HCT116 (cell line): ENCODE measurements at regions not wholly inside any gene's neighbourhood (a gene's known extent, or its start where the extent isn't known, plus 50 kb on each side); places are given as distances from the start of the nearest gene placed in this dataset.

Experiments
- ATAC-seq: fragments of 200-7000 bp; cut with Tn5 transposase; 2 replicates; pipeline ENCODE4 v1.9.1; 2020; ENCODE audit warnings: mild to moderate bottlenecking, moderate library complexity
- BruUV-seq: library from RNA; stranded (reverse); fragments of 400-500 nt; replicated peaks from 2 replicates; lab custom pipeline; 2021; lab: Mats Ljungman, UMichigan
- CTCF ChIA-PET: fragments of 300-600 bp; sonication (Branson Sonifier 250); formaldehyde crosslinking; loops from one replicate; lab custom pipeline; 2021; ENCODE audit warnings: antibody characterized with exemption; lab: Charles Lee
- POLR2A ChIA-PET: fragments of 300-600, 350-600 bp; sonication (Branson Sonifier 250); formaldehyde crosslinking; loops from one replicate; lab custom pipeline; 2021; ENCODE audit warnings: antibody characterized with exemption; lab: Charles Lee
- RAD21 ChIA-PET, 2 experiments: fragments of 300-600 bp; sonication (Branson Sonifier 250); formaldehyde crosslinking; loops; one replicate each; lab custom pipeline; 2023; ENCODE audit warnings: low total read pairs in 2 of 2; ENCODE audit not compliant: uncharacterized antibody in 2 of 2, unreplicated experiment in 2 of 2, low non-redundant PET in 1 of 2; lab: Charles Lee
- DNase-seq: peaks from one replicate; pipeline ENCODE4 v3.0.0-alpha.2; 2010; ENCODE audit warnings: low read depth, low spot score
- H2AFZ ChIP-seq: fragments of 200-600 bp; shearing (Covaris generic), sonication (generic); 2 replicates; pipeline ENCODE4 v1.6.1; 2017; ENCODE audit warnings: low read depth, mixed run types, mixed read lengths, antibody characterized with exemption, low read length; ENCODE audit not compliant: poor library complexity, severe bottlenecking
- H3K27ac ChIP-seq: 2 replicates; pipeline ENCODE4 v1.5.1; 2012; ENCODE audit warnings: low read depth, low read length
- H3K27me3 ChIP-seq: fragments of 200-600 bp; sonication (generic); 2 replicates; pipeline ENCODE4 v1.6.1; 2016; ENCODE audit warnings: mixed run types, low read length, mixed read lengths; ENCODE audit not compliant: insufficient read depth
- H3K36me3 ChIP-seq, 2 experiments: fragments of 200-500 bp in 1 of 2; fragments of 200-600 bp in 1 of 2; sonication (Bioruptor generic) in 1 of 2; sonication (generic) in 1 of 2; 2 replicates each; pipeline versions ENCODE4 v1.5.1 to v1.6.1; 2014 to 2016; ENCODE audit warnings: low read length in 2 of 2, inconsistent platforms in 1 of 2, mixed read lengths in 1 of 2, mixed run types in 1 of 2; ENCODE audit not compliant: insufficient read depth in 2 of 2, control insufficient read depth in 1 of 2
- H3K4me1 ChIP-seq, 2 experiments: fragments of 200-600 bp in 1 of 2; sonication (generic) in 1 of 2; 2 replicates each; pipeline versions ENCODE4 v1.5.1 to v1.6.1; 2012 to 2017; ENCODE audit warnings: low read length in 2 of 2, inconsistent platforms in 1 of 2, mild to moderate bottlenecking in 1 of 2, mixed read lengths in 1 of 2, mixed run types in 1 of 2, moderate library complexity in 1 of 2; ENCODE audit not compliant: insufficient read depth in 2 of 2, control insufficient read depth in 1 of 2
- H3K4me2 ChIP-seq: fragments of 200-600 bp; sonication (generic); 2 replicates; pipeline ENCODE4 v1.6.1; 2017; ENCODE audit warnings: mixed run types, low read length, mixed read lengths
- H3K4me3 ChIP-seq, 2 experiments: fragments of 200-600 bp in 1 of 2; sonication (generic) in 1 of 2; replicated peaks in 1 of 2; 2 replicates each; pipeline ENCODE4 v1.5.1; 2011 to 2016; ENCODE audit warnings: low read length in 2 of 2, control low read depth in 1 of 2, low read depth in 1 of 2, mild to moderate bottlenecking in 1 of 2, mixed read lengths in 1 of 2, mixed run types in 1 of 2
- H3K79me2 ChIP-seq: fragments of 200-600 bp; sonication (generic); 2 replicates; pipeline ENCODE4 v1.6.1; 2017; ENCODE audit warnings: mild to moderate bottlenecking, mixed run types, low read length, moderate library complexity, mixed read lengths; ENCODE audit not compliant: insufficient read depth
- H3K9ac ChIP-seq: fragments of 200-600 bp; sonication (generic); 2 replicates; pipeline ENCODE4 v1.6.1; 2016; ENCODE audit warnings: low read length, mixed read lengths
- H3K9me2 ChIP-seq: fragments of 200-600 bp; sonication (generic), shearing (Covaris generic); 2 replicates; pipeline ENCODE4 v1.6.1; 2017; ENCODE audit warnings: mixed run types, mild to moderate bottlenecking, moderate library complexity; ENCODE audit not compliant: insufficient read depth
- H3K9me3 ChIP-seq, 2 experiments: fragments of 200-500 bp in 1 of 2; fragments of 200-600 bp in 1 of 2; sonication (Bioruptor generic) in 1 of 2; sonication (generic) in 1 of 2; 2 replicates each; pipeline ENCODE4 v1.6.1; 2014 to 2017; ENCODE audit warnings: low read length in 2 of 2, mixed read lengths in 2 of 2, inconsistent platforms in 1 of 2, low read depth in 1 of 2, mild to moderate bottlenecking in 1 of 2, mixed run types in 1 of 2, moderate library complexity in 1 of 2; ENCODE audit not compliant: control insufficient read depth in 1 of 2, insufficient read depth in 1 of 2
- H4K20me1 ChIP-seq: fragments of 200-600 bp; sonication (generic), shearing (Covaris generic); 2 replicates; pipeline ENCODE4 v1.6.1; 2017; ENCODE audit warnings: mixed run types, mild to moderate bottlenecking, moderate library complexity; ENCODE audit not compliant: insufficient read depth
- EGR1 ChIP-seq: IDR thresholded peaks from 2 replicates; pipeline ENCODE4 v1.6.1; 2012; ENCODE audit warnings: low read depth
- ELF1 ChIP-seq: IDR thresholded peaks from 2 replicates; pipeline ENCODE4 v1.6.1; 2012; ENCODE audit warnings: low read depth, borderline replicate concordance
- EZH2 ChIP-seq: fragments of 200-600 bp; sonication (generic); IDR thresholded peaks from 2 replicates; pipeline ENCODE4 v1.6.1; 2017; ENCODE audit warnings: antibody characterized with exemption, mixed run types
- JUND ChIP-seq: IDR thresholded peaks from 2 replicates; pipeline ENCODE4 v1.6.1; 2012
- RAD21 ChIP-seq: IDR thresholded peaks from 2 replicates; pipeline ENCODE4 v1.6.1; 2012; ENCODE audit warnings: low read depth, mild to moderate bottlenecking
- SP1 ChIP-seq: IDR thresholded peaks from 2 replicates; pipeline ENCODE4 v1.6.1; 2012; ENCODE audit warnings: low read depth
- YY1 ChIP-seq: IDR thresholded peaks from 2 replicates; pipeline ENCODE4 v1.6.1; 2011; ENCODE audit warnings: low read length, low read depth, moderate library complexity, mild to moderate bottlenecking; ENCODE audit not compliant: insufficient replicate concordance; ENCODE audit errors: extremely low read depth
- intact Hi-C: fragments of 100-400 bp; cut with micrococcal nuclease; formaldehyde crosslinking; loops from 2 replicates; pipeline ENCODE4 v1.10.0; 2022
- TF ChIP-seq, protein P1 (sequence below): IDR thresholded peaks from 2 replicates; pipeline ENCODE4 v1.6.1; 2012

DNA sequence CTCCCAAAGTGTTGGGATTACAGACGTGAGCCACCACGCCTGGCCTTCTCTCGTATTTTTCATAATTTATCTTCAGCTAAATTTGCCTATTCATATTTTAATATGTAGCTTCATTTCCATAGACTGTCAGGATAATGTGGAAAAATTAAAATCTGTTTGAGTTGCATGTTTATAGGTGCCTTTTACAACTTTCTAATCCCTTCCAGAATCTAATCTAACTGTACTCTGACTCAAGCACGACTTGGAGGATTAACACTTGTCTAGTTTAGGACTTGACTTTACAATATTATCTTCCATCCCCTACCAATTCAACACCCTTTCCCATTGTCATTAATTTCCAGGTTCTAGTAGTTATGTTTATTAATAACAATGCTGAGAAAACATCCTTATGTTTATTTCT lies 1761.5 kb downstream of the MAT2B start:
- no TSS peak for BruUV-seq
- H3K9me3 ChIP-seq = peaks cover 8 to 11% of the 10 kb centered on the region in 2 experiments; a peak in 2 of 4 replicates
- no peaks in the 10 kb centered on the region for H3K27me3 ChIP-seq
- TF ChIP-seq, protein P1, sequence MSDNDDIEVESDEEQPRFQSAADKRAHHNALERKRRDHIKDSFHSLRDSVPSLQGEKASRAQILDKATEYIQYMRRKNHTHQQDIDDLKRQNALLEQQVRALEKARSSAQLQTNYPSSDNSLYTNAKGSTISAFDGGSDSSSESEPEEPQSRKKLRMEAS = no peak
- TF ChIP-seq ELF1 = no peak
- TF ChIP-seq EZH2 = no peak
- no peak for TF ChIP-seq EGR1
- TF ChIP-seq JUND = no peak
- no peak for TF ChIP-seq RAD21
- no peak for TF ChIP-seq YY1
- H4K20me1 ChIP-seq = no peaks in the 10 kb centered on the region
- H3K27ac ChIP-seq = no peak overlapping the region
- H2AFZ ChIP-seq = no peak overlapping the region
- no peak overlapping the region for H3K4me2 ChIP-seq
- ChIA-PET RAD21 (no interaction called here), CTCF (no interaction called here), POLR2A (no interaction called here)
- no peaks in the 10 kb centered on the region for H3K79me2 ChIP-seq
- H3K9ac ChIP-seq = no peak overlapping the region
- ATAC-seq = no peak
- H3K36me3 ChIP-seq = no peaks in the 10 kb centered on the region
- intact Hi-C loops = no loop called here
- no peaks in the 10 kb centered on the region for H3K4me1 ChIP-seq
- H3K9me2 ChIP-seq = no peaks in the 10 kb centered on the region
- no peak overlapping the region for H3K4me3 ChIP-seq
- no peak for DNase-seq

DNA sequence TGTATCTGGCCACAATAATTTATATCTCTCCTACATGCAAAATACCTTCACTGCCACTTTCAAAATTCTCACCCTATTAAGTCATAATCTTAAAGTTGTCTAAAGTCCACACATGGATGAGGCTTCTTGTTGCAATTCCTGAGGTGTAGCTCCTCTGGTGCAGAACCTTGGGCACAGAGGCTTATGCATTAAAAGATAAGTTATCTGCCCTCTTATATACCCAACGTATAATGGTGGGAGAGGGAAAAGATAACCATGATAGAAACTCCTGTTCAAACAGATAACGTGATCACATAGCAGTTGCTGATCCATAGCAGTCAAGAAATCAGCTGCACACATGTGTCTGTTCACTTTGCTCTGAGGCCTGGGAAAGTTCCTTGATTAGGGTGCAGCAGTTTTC lies 1767.0 kb downstream of the MAT2B start:
- Histone ChIP-seq H3K27ac (no peak overlapping the region), H3K9me3 (peaks cover 3 to 13% of the 10 kb centered on the region in 2 experiments; a peak in 3 of 4 replicates), H3K4me3 (no peak overlapping the region), H3K9ac (no peak overlapping the region), H3K9me2 (no peaks in the 10 kb centered on the region), H3K4me2 (no peak overlapping the region), H3K4me1 (no peaks in the 10 kb centered on the region), H3K27me3 (no peaks in the 10 kb centered on the region), H3K36me3 (no peaks in the 10 kb centered on the region), H3K79me2 (no peaks in the 10 kb centered on the region), H4K20me1 (no peaks in the 10 kb centered on the region)
- intact Hi-C loops = no loop called here
- CTCF ChIA-PET = no interaction called here
- no peak for ATAC-seq
- DNase-seq = no peak
- BruUV-seq = no TSS peak
- RAD21 ChIA-PET = no interaction called here
- POLR2A ChIA-PET = no interaction called here
- no peak for TF ChIP-seq YY1
- no peak for TF ChIP-seq SP1
- TF ChIP-seq, all 23 proteins: peak for 0
- H2AFZ ChIP-seq = no peak overlapping the region
